ENCODE measurements at regions not wholly inside any gene's neighbourhood (a gene's known extent, or its start where the extent isn't known, plus 50 kb on each side); places are given as distances from the start of the nearest gene placed in this dataset.

DNA sequence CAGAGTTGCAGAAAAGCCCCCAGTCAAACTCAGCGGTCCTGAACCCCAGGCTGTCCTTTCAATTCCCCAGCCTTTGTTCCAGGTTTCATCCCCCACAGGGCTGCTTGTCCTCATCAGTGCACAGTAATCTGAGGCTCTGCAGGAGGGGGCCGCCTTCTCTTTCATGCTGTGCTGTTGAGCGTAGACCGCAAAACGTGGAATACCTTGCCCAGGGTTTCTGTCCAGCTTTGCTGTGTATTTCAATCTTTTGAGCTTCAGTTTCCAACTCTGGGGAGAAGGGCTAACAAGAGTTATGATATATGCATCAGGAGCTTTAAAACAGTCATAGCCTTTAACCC is 64.8 kb downstream of the FAM43A start:
- no peak for TF ChIP-seq CREB1 (IDR thresholded peaks at IDR 0.05; ENCODE audit: low read depth)
- TF ChIP-seq, protein P1, sequence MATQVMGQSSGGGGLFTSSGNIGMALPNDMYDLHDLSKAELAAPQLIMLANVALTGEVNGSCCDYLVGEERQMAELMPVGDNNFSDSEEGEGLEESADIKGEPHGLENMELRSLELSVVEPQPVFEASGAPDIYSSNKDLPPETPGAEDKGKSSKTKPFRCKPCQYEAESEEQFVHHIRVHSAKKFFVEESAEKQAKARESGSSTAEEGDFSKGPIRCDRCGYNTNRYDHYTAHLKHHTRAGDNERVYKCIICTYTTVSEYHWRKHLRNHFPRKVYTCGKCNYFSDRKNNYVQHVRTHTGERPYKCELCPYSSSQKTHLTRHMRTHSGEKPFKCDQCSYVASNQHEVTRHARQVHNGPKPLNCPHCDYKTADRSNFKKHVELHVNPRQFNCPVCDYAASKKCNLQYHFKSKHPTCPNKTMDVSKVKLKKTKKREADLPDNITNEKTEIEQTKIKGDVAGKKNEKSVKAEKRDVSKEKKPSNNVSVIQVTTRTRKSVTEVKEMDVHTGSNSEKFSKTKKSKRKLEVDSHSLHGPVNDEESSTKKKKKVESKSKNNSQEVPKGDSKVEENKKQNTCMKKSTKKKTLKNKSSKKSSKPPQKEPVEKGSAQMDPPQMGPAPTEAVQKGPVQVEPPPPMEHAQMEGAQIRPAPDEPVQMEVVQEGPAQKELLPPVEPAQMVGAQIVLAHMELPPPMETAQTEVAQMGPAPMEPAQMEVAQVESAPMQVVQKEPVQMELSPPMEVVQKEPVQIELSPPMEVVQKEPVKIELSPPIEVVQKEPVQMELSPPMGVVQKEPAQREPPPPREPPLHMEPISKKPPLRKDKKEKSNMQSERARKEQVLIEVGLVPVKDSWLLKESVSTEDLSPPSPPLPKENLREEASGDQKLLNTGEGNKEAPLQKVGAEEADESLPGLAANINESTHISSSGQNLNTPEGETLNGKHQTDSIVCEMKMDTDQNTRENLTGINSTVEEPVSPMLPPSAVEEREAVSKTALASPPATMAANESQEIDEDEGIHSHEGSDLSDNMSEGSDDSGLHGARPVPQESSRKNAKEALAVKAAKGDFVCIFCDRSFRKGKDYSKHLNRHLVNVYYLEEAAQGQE (IDR thresholded peaks at IDR 0.05; ENCODE audit: low read depth) = peak; percentile 41; the same call in 1 of the 2 replicates
- TF ChIP-seq NFIC (IDR thresholded peaks at IDR 0.05) = 0 out of 2 replicates have a peak, but pooled peaks have one; percentile 13
- TF ChIP-seq TCF12 (IDR thresholded peaks at IDR 0.05; ENCODE audit: low read depth) = peak; percentile 65
- peak; percentile 37; the same call in 1 of the 2 replicates for TF ChIP-seq EP300 (IDR thresholded peaks at IDR 0.05; ENCODE audit: borderline replicate concordance)
- TF ChIP-seq TEAD4 (IDR thresholded peaks at IDR 0.05) = peak; percentile 48; the same call in 1 of the 2 replicates
- TF ChIP-seq TAF1 (IDR thresholded peaks at IDR 0.05; ENCODE audit: low read depth) = no peak
- 0 out of 2 replicates have a peak, but pooled peaks have one; percentile 41 for TF ChIP-seq ZBTB7A (IDR thresholded peaks at IDR 0.05; ENCODE audit: low read depth)

DNA sequence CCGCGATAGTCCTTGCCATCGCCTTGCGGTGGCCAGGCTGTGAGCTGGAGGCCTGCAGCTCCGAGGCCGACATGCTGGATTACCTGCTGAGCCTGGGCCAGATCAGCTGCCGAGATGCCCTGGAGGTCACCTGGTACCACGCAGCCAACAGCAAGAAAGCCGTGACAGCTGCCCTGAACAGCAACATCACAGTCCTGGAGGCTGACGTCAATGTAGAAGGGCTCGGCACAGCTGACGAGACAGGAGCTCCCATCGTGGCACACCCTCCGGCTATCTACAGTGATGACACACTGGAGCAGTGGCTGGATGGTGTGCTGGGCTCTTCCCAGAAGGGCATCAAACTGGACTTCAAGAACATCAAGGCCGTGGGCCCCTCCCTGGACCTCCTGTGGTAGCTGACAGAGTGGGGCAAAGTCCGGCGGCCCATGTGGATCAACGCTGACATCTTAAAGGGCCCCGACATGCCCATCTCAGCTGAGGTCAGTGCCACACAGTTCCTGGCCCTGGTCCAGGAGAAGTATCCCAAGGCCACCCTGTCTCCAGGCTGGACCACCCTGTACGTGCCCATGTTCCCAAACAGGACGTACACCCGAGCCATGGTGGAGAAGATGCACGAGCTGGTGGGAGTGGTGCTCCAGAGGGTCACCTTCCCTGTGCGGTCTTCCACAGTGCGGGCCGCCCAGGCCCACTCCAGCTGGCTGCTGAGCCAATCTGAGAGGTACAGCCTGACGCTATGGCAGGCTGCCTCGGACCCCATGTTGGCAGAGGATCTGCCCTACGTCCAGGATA is 70.2 kb downstream of the FAM43A start:
- no peak for TF ChIP-seq EP300 (IDR thresholded peaks at IDR 0.05; ENCODE audit: borderline replicate concordance)
- TF ChIP-seq CREB1 (IDR thresholded peaks at IDR 0.05; ENCODE audit: low read depth) = no peak
- TF ChIP-seq, protein P2, sequence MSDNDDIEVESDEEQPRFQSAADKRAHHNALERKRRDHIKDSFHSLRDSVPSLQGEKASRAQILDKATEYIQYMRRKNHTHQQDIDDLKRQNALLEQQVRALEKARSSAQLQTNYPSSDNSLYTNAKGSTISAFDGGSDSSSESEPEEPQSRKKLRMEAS (IDR thresholded peaks at IDR 0.05) = no peak
- no peak for TF ChIP-seq RAD21 (IDR thresholded peaks at IDR 0.05; ENCODE audit: low read depth)
- TF ChIP-seq, protein P3, sequence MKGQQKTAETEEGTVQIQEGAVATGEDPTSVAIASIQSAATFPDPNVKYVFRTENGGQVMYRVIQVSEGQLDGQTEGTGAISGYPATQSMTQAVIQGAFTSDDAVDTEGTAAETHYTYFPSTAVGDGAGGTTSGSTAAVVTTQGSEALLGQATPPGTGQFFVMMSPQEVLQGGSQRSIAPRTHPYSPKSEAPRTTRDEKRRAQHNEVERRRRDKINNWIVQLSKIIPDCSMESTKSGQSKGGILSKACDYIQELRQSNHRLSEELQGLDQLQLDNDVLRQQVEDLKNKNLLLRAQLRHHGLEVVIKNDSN (IDR thresholded peaks at IDR 0.05) = no peak
- no peak for TF ChIP-seq NFIC (IDR thresholded peaks at IDR 0.05)
- no peak for TF ChIP-seq YY1 (IDR thresholded peaks at IDR 0.05; ENCODE audit: low read depth)
- TF ChIP-seq, protein P1 (IDR thresholded peaks at IDR 0.05; ENCODE audit: low read depth) = no peak
- TF ChIP-seq ZBTB7A (IDR thresholded peaks at IDR 0.05; ENCODE audit: low read depth) = no peak
- no peak for TF ChIP-seq TAF1 (IDR thresholded peaks at IDR 0.05; ENCODE audit: low read depth)
- TF ChIP-seq CEBPB (IDR thresholded peaks at IDR 0.05) = no peak
- no peak for TF ChIP-seq FOXM1 (IDR thresholded peaks at IDR 0.05; ENCODE audit: borderline replicate concordance, low read depth)
- TF ChIP-seq TCF12 (IDR thresholded peaks at IDR 0.05; ENCODE audit: low read depth) = no peak
- no peak for TF ChIP-seq TEAD4 (IDR thresholded peaks at IDR 0.05)
- TF ChIP-seq EGR1 (IDR thresholded peaks at IDR 0.05) = no peak

DNA sequence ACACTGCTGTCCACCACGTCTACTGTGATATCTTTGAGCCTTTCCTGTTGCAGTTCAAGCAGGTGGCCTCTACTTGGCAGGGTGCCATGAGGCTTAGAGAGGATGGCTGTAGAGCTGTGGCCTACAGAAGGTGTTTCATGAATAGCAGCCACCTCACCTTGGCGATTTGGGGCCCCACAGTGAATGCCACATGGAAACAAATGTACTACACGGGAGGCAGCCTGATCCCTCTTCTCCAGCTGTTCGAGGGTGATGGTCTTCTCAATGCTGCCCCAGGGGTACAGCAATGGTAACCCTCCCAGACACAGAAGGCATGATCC is 70.7 kb downstream of the FAM43A start:
- TF ChIP-seq, protein P2 (IDR thresholded peaks at IDR 0.05) = no peak
- peak; percentile 48; the same call in 1 of the 2 replicates for TF ChIP-seq NFIC (IDR thresholded peaks at IDR 0.05)
- TF ChIP-seq, protein P3 (IDR thresholded peaks at IDR 0.05) = no peak
- TF ChIP-seq CEBPB (IDR thresholded peaks at IDR 0.05) = no peak

DNA sequence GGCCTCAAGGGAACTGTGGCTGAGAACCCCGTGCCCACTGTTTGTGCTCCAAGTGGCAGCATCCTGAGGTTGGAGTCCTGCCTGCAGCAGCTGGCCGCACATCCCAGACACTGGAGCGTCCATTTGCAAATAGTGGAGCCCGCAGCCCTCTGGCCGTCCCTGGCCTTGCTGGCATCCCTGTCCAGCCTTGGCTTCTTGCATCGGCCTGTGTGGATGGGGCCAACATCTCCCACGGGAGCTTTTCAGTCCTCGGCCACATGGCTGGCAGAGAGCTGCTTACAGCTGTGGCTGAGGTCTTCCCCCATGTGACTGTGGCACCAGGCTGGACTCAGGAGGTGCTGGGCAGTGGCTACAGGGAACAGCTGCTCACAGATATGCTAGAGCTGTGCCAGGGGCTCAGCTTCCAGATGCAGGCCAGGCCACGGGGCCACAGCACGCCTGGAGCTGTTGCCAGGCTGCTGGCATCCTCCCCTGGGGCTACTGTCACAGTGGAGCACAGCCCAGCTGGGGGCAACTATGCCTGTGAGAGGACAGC is 71.2 kb downstream of the FAM43A start:
- TF ChIP-seq TCF12 (IDR thresholded peaks at IDR 0.05; ENCODE audit: low read depth) = no peak
- no peak for TF ChIP-seq RAD21 (IDR thresholded peaks at IDR 0.05; ENCODE audit: low read depth)
- TF ChIP-seq, protein P1 (IDR thresholded peaks at IDR 0.05; ENCODE audit: low read depth) = no peak
- TF ChIP-seq, protein P2 (IDR thresholded peaks at IDR 0.05) = no peak
- no peak for TF ChIP-seq ZBTB7A (IDR thresholded peaks at IDR 0.05; ENCODE audit: low read depth)
- TF ChIP-seq, protein P3 (IDR thresholded peaks at IDR 0.05) = no peak
- no peak for TF ChIP-seq CREB1 (IDR thresholded peaks at IDR 0.05; ENCODE audit: low read depth)
- TF ChIP-seq EGR1 (IDR thresholded peaks at IDR 0.05) = no peak
- TF ChIP-seq TAF1 (IDR thresholded peaks at IDR 0.05; ENCODE audit: low read depth) = no peak
- no peak for TF ChIP-seq FOXM1 (IDR thresholded peaks at IDR 0.05; ENCODE audit: borderline replicate concordance, low read depth)
- no peak for TF ChIP-seq CEBPB (IDR thresholded peaks at IDR 0.05)
- no peak for TF ChIP-seq EP300 (IDR thresholded peaks at IDR 0.05; ENCODE audit: borderline replicate concordance)
- TF ChIP-seq NFIC (IDR thresholded peaks at IDR 0.05) = no peak
- no peak for TF ChIP-seq TEAD4 (IDR thresholded peaks at IDR 0.05)
- no peak for TF ChIP-seq YY1 (IDR thresholded peaks at IDR 0.05; ENCODE audit: low read depth)
